H1 (cell line): ENCODE measurements at regions not wholly inside any gene's neighbourhood (a gene's known extent, or its start where the extent isn't known, plus 50 kb on each side); places are given as distances from the start of the nearest gene placed in this dataset.

Experiments
- CREB1 ChIP-seq: IDR thresholded peaks from 2 replicates; pipeline ENCODE4 v1.6.1; 2012; ENCODE audit warnings: inconsistent platforms
- CTBP2 ChIP-seq: IDR thresholded peaks from 2 replicates; pipeline ENCODE4 v1.7.0; 2011; ENCODE audit warnings: borderline replicate concordance, mild to moderate bottlenecking, moderate library complexity, mixed read lengths, low read length; ENCODE audit not compliant: insufficient read depth, insufficient read length
- GABPA ChIP-seq: IDR thresholded peaks from 2 replicates; pipeline ENCODE4 v1.6.1; 2011; ENCODE audit warnings: mild to moderate bottlenecking, low read length, moderate library complexity, borderline replicate concordance; ENCODE audit not compliant: insufficient read depth
- HDAC6 ChIP-seq: IDR thresholded peaks from one replicate; pipeline ENCODE4 v1.7.1; 2012; ENCODE audit warnings: low read depth, mild to moderate bottlenecking, inconsistent platforms, low read length, moderate library complexity
- RNF2 ChIP-seq: fragments of 200-900, 300-1000 bp; sonication (generic); IDR thresholded peaks from 2 replicates; pipeline ENCODE4 v1.7.1; 2016; ENCODE audit warnings: borderline replicate concordance, low read depth, mild to moderate bottlenecking, antibody characterized with exemption, low read length; ENCODE audit not compliant: poor library complexity, severe bottlenecking; ENCODE audit errors: missing control alignments
- RXRA ChIP-seq: IDR thresholded peaks from 2 replicates; pipeline ENCODE4 v1.6.1; 2011; ENCODE audit warnings: low read depth, mild to moderate bottlenecking, low read length, moderate library complexity; ENCODE audit not compliant: insufficient read depth
- SAP30 ChIP-seq: fragments of 300-600 bp; sonication (generic); IDR thresholded peaks from 2 replicates; pipeline ENCODE4 v1.7.1; 2012; ENCODE audit warnings: low read length, moderate library complexity, mild to moderate bottlenecking, inconsistent platforms; ENCODE audit not compliant: insufficient read depth, insufficient replicate concordance
- SP2 ChIP-seq: IDR thresholded peaks from 2 replicates; pipeline ENCODE4 v1.6.1; 2012; ENCODE audit warnings: mild to moderate bottlenecking, low read length, inconsistent platforms
- SUZ12 ChIP-seq: fragments of 200-600 bp; sonication (generic); IDR thresholded peaks from 2 replicates; pipeline ENCODE4 v1.6.1; 2012; ENCODE audit warnings: mild to moderate bottlenecking, inconsistent platforms, low read length, moderate library complexity, mixed read lengths
- ZNF274 ChIP-seq: IDR thresholded peaks from 2 replicates; pipeline ENCODE4 v1.7.0; 2012; ENCODE audit warnings: low read length, borderline replicate concordance; ENCODE audit errors: extremely low read depth
- TF ChIP-seq, protein P1 (sequence below): IDR thresholded peaks from 2 replicates; pipeline ENCODE4 v1.6.1; 2011; ENCODE audit warnings: low read depth, mild to moderate bottlenecking, low read length; ENCODE audit not compliant: insufficient read depth
- TF ChIP-seq, protein P2 (sequence below): IDR thresholded peaks from 2 replicates; pipeline ENCODE4 v1.6.1; 2011; ENCODE audit warnings: low read length, improper control_type of control experiment

DNA sequence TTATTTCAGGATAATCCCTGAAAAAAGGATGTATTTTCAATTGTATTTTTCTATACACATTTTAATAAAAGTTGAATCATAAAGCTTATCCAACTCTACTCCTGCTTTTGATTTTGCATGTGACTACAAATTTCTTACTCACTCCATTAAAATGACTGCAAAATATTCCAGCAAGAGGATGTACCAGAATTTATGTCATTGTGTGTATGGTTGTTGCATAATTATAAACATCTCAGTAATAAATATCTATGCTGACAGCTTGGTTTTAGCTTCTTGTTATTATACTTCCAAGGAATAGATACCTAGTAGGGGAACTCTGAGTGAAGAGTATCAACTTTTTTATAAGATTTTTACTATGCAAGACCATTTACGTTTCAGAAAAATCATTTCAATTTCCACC lies 463.2 kb upstream of the RUNX1 start (continued):
- TF ChIP-seq SUZ12 (no peak), CTBP2 (no peak), ZNF274 (no peak), GABPA (no peak), SAP30 (no peak), RNF2 (no peak), HDAC6 (no peak), CREB1 (no peak), RXRA (no peak), SP2 (no peak)
- TF ChIP-seq, protein P1, sequence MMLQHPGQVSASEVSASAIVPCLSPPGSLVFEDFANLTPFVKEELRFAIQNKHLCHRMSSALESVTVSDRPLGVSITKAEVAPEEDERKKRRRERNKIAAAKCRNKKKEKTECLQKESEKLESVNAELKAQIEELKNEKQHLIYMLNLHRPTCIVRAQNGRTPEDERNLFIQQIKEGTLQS: no peak
- TF ChIP-seq, protein P2, sequence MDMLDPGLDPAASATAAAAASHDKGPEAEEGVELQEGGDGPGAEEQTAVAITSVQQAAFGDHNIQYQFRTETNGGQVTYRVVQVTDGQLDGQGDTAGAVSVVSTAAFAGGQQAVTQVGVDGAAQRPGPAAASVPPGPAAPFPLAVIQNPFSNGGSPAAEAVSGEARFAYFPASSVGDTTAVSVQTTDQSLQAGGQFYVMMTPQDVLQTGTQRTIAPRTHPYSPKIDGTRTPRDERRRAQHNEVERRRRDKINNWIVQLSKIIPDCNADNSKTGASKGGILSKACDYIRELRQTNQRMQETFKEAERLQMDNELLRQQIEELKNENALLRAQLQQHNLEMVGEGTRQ: no peak
